ENCODE measurements at regions not wholly inside any gene's neighbourhood (a gene's known extent, or its start where the extent isn't known, plus 50 kb on each side); places are given as distances from the start of the nearest gene placed in this dataset.

- 93 to 97% methylated on average over 16 to 30 of the region's 30 CpGs for WGBS, 2 experiments (ENCODE audit: insufficient coverage in 1 of 2, insufficient read length in 1 of 2)
- Histone ChIP-seq H3K9me3 (ENCODE audit: control insufficient read depth, low read length) (no peaks in the 10 kb centered on the region), H3K36me3 (ENCODE audit: control insufficient read depth, insufficient read depth, low read length) (no peaks in the 10 kb centered on the region), H3K4me3 (ENCODE audit: low read length) (no peak overlapping the region), H3K27ac (ENCODE audit: low read depth, low read length) (no peak overlapping the region), H3K4me1 (ENCODE audit: control insufficient read depth, insufficient read depth, low read length) (no peaks in the 10 kb centered on the region), H3K9ac (ENCODE audit: extremely low read depth, low read length, poor library complexity, severe bottlenecking) (no peak overlapping the region), H3K27me3 (ENCODE audit: control insufficient read depth, insufficient read depth, low read length, poor library complexity, severe bottlenecking) (no peaks in the 10 kb centered on the region)
- H3K27me3 Mint-ChIP-seq (ENCODE audit: insufficient read depth) = peaks cover 2% of the 10 kb centered on the region
- no peak for DNase-seq
- H3K9me3 Mint-ChIP-seq = peaks cover 67% of the 10 kb centered on the region
- H3K36me3 Mint-ChIP-seq (ENCODE audit: low read depth) = peaks cover 35% of the 10 kb centered on the region
- H3K4me1 Mint-ChIP-seq = no peaks in the 10 kb centered on the region
- no peak overlapping the region for H3K27ac Mint-ChIP-seq
- H3K4me3 Mint-ChIP-seq = no peak overlapping the region
- no peak for TF ChIP-seq CTCF (conservative IDR thresholded peaks at IDR 0.05)
These were observed 959.6 kb downstream of the RPA4 start for GRCh38 chrX:97843200-97843811.

- no peak for TF ChIP-seq CTCF (conservative IDR thresholded peaks at IDR 0.05)
- no peaks in the 10 kb centered on the region for H3K4me1 Mint-ChIP-seq
- H3K9me3 Mint-ChIP-seq = peaks cover 75% of the 10 kb centered on the region
These were observed 960.5 kb downstream of the RPA4 start for GRCh38 chrX:97844161-97844560.

GRCh38 chrX:97844943-97845342 lies 961.2 kb downstream of the RPA4 start:
- Mint-ChIP-seq H3K4me1 (no peaks in the 10 kb centered on the region), H3K27ac (no peak overlapping the region), H3K4me3 (no peak overlapping the region), H3K9me3 (peaks cover 78% of the 10 kb centered on the region), H3K27me3 (ENCODE audit: insufficient read depth) (peaks cover 2% of the 10 kb centered on the region), H3K36me3 (ENCODE audit: low read depth) (peaks cover 45% of the 10 kb centered on the region)
- H3K27ac ChIP-seq (ENCODE audit: low read depth, low read length) = no peak overlapping the region
- no peaks in the 10 kb centered on the region for H3K36me3 ChIP-seq (ENCODE audit: control insufficient read depth, insufficient read depth, low read length)
- no peak overlapping the region for H3K9ac ChIP-seq (ENCODE audit: extremely low read depth, low read length, poor library complexity, severe bottlenecking)
- H3K9me3 ChIP-seq (ENCODE audit: control insufficient read depth, low read length) = no peaks in the 10 kb centered on the region
- H3K27me3 ChIP-seq (ENCODE audit: control insufficient read depth, insufficient read depth, low read length, poor library complexity, severe bottlenecking) = no peaks in the 10 kb centered on the region
- H3K4me1 ChIP-seq (ENCODE audit: control insufficient read depth, insufficient read depth, low read length) = no peaks in the 10 kb centered on the region
- 95% methylated on average over 16 of the region's 16 CpGs; no CpG with 5 or more reads in 1 of the 2 experiments for WGBS, 2 experiments (ENCODE audit: insufficient coverage in 1 of 2, insufficient read length in 1 of 2)
- no peak for DNase-seq
- no peak overlapping the region for H3K4me3 ChIP-seq (ENCODE audit: low read length)
- no peak for TF ChIP-seq CTCF (conservative IDR thresholded peaks at IDR 0.05)

More at GRCh38 chrX:97844161-97844560, 960.5 kb downstream of the RPA4 start:
- no peaks in the 10 kb centered on the region for H3K36me3 ChIP-seq (ENCODE audit: control insufficient read depth, insufficient read depth, low read length)
- H3K4me1 ChIP-seq (ENCODE audit: control insufficient read depth, insufficient read depth, low read length) = no peaks in the 10 kb centered on the region
- no peak overlapping the region for H3K4me3 Mint-ChIP-seq
- H3K36me3 Mint-ChIP-seq (ENCODE audit: low read depth) = peaks cover 42% of the 10 kb centered on the region
- 94 to 95% methylated on average over 7 to 18 of the region's 18 CpGs for WGBS, 2 experiments (ENCODE audit: insufficient coverage in 1 of 2, insufficient read length in 1 of 2)
- no peak overlapping the region for H3K4me3 ChIP-seq (ENCODE audit: low read length)
- H3K9me3 ChIP-seq (ENCODE audit: control insufficient read depth, low read length) = no peaks in the 10 kb centered on the region
- DNase-seq = no peak
- no peak overlapping the region for H3K27ac ChIP-seq (ENCODE audit: low read depth, low read length)
- no peak overlapping the region for H3K9ac ChIP-seq (ENCODE audit: extremely low read depth, low read length, poor library complexity, severe bottlenecking)
- no peaks in the 10 kb centered on the region for H3K27me3 ChIP-seq (ENCODE audit: control insufficient read depth, insufficient read depth, low read length, poor library complexity, severe bottlenecking)
- peaks cover 2% of the 10 kb centered on the region for H3K27me3 Mint-ChIP-seq (ENCODE audit: insufficient read depth)
- H3K27ac Mint-ChIP-seq = no peak overlapping the region

All from endodermal cell (in vitro differentiated cells).